Stimulated activated CD8-positive, alpha-beta memory T cell treated with anti-CD3 and anti-CD28 coated beads, Interleukin-12 subunit alpha, Interleukin-12 subunit beta, amount 100 ng/mL, for 24 hours (primary cell): ENCODE measurements at regions not wholly inside any gene's neighbourhood (a gene's known extent, or its start where the extent isn't known, plus 50 kb on each side); places are given as distances from the start of the nearest gene placed in this dataset.

ENCODE experiments used
- DNase-seq: peaks from one replicate; pipeline ENCODE4 v3.0.0-alpha.2; 2020; ENCODE audit errors: extremely low read depth

DNA sequence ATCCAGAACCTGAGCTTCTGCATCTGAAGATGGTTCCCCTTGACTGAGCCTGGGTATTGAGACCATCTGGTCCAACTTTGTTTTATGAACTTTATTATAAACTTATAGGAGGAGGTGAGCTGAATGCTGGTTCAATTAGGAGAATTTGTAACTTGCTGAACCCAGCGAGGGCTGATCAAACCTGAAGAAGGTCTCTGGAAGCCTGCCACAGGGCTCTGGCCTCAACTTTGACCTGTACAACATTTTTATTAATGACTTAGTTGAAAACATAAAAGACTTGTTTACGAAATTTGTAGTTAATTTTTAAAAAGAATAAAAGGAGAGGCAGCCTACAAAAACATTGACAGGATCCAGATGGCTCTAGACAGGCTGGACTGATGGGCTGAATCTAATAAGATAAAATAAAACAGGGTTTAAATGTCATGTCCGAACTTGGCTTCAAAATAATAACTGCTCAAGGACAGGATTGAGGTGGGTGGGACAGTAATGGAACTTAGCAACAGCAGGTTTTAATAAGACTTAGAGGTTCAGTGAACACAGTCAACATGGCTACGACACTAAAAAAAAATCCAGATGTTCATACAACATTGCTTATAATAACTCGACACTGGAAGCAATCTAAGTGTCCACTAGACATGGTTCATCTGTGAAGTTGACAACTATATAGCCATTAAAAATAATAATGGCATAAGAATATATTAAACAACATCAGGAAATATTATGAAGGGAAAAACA is 53.4 kb upstream of the GJB5 start:
- no peak for DNase-seq
